Uterus (tissue), 3 donors: ENCODE measurements at regions not wholly inside any gene's neighbourhood (a gene's known extent, or its start where the extent isn't known, plus 50 kb on each side); places are given as distances from the start of the nearest gene placed in this dataset.
"Not testable (repeated sequence)": the region's sequence is repeated elsewhere in the genome, so short reads cannot be mapped to it uniquely, and the experiment has no call there.

ENCODE experiments used
- DNase-seq, 2 donors: peaks; one replicate each; pipeline ENCODE4 v3.0.0-alpha.2; 2019 to 2020
- H3K27ac ChIP-seq, 2 donors: fragments of 200-600 bp; sonication (generic); 1 replicate in 1 of 2; 2 replicates in 1 of 2; pipeline ENCODE4 v1.5.1; 2016 to 2018
- H3K27me3 ChIP-seq, 2 donors: fragments of 200-600 bp; sonication (generic); one replicate each; pipeline ENCODE4 v1.5.1; 2018 to 2019; ENCODE audit warnings: control low read depth in 1 of 2
- H3K36me3 ChIP-seq, 2 donors: fragments of 200-600 bp; sonication (generic); one replicate each; pipeline ENCODE4 v1.5.1; 2019; ENCODE audit warnings: control low read depth in 1 of 2
- H3K4me1 ChIP-seq, 2 donors: fragments of 200-600 bp; sonication (generic); one replicate each; pipeline ENCODE4 v1.5.1; 2018 to 2019; ENCODE audit warnings: control low read depth in 1 of 2
- H3K4me3 ChIP-seq, 2 donors: fragments of 200-600 bp; sonication (generic); 1 replicate in 1 of 2; 2 replicates in 1 of 2; pipeline ENCODE4 v1.5.1; 2018 to 2019; ENCODE audit warnings: mild to moderate bottlenecking in 1 of 2
- H3K9me3 ChIP-seq, 2 donors: fragments of 200-600 bp; sonication (generic); one replicate each; pipeline ENCODE4 v1.5.1; 2019; ENCODE audit warnings: control low read depth in 1 of 2
- POLR2A ChIP-seq, 2 donors: fragments of 450-650 bp; IDR thresholded peaks; one replicate each; pipeline ENCODE4 v1.6.1; 2016; ENCODE audit warnings: antibody characterized with exemption in 2 of 2, mild to moderate bottlenecking in 1 of 2, moderate library complexity in 1 of 2
- intact Hi-C: fragments of 100-400 bp; cut with DNase I; formaldehyde crosslinking; loops from one replicate; pipeline ENCODE4 v1.15.1; 2023; ENCODE audit warnings: low total_unique reads
- TF ChIP-seq, protein P1 (sequence below), 4 experiments: fragments of 200-600 bp in 2 of 4; fragments of 450-650 bp in 2 of 4; sonication (generic) in 2 of 4; IDR thresholded peaks; one replicate each; pipeline ENCODE4 v1.5.1; 2016 to 2019; ENCODE audit warnings: antibody characterized with exemption in 4 of 4, mild to moderate bottlenecking in 2 of 4, moderate library complexity in 1 of 4
- donor health status: DM: yes; HTN: yes; CAD: no.

DNA sequence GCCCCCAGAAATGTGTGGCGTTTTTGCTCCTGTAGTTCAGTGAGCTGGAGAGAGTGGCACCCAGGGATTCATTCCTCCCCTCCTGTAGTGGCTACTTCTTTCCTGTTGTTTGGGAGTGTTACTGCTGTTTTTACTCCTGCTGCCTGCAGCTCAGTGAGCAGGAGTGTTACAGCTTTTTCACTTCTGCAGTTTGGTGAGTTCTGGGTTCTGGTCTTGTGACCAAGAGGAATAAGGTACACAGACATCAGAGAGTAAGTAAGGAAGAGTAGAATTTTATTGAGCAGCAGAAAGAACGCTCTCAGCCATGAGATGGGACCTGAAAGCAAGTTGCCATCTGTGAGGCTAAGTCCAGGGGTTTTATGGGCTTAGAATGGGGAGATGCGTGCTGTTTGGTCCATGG, 966.3 kb upstream of the CITED2 start:
- no peak for DNase-seq
- Histone ChIP-seq H3K27me3 (no peaks in the 10 kb centered on the region), H3K4me1 (peaks cover 0 to under 1% of the 10 kb centered on the region in 2 donors), H3K9me3 (no peaks in the 10 kb centered on the region), H3K36me3 (no peaks in the 10 kb centered on the region), H3K4me3 (no peak overlapping the region), H3K27ac (no peak overlapping the region)
- no peak for TF ChIP-seq POLR2A (IDR thresholded peaks at IDR 0.05)
- TF ChIP-seq, protein P1, sequence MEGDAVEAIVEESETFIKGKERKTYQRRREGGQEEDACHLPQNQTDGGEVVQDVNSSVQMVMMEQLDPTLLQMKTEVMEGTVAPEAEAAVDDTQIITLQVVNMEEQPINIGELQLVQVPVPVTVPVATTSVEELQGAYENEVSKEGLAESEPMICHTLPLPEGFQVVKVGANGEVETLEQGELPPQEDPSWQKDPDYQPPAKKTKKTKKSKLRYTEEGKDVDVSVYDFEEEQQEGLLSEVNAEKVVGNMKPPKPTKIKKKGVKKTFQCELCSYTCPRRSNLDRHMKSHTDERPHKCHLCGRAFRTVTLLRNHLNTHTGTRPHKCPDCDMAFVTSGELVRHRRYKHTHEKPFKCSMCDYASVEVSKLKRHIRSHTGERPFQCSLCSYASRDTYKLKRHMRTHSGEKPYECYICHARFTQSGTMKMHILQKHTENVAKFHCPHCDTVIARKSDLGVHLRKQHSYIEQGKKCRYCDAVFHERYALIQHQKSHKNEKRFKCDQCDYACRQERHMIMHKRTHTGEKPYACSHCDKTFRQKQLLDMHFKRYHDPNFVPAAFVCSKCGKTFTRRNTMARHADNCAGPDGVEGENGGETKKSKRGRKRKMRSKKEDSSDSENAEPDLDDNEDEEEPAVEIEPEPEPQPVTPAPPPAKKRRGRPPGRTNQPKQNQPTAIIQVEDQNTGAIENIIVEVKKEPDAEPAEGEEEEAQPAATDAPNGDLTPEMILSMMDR (IDR thresholded peaks at IDR 0.05): no peak
- intact Hi-C loops: no loop called here

DNA sequence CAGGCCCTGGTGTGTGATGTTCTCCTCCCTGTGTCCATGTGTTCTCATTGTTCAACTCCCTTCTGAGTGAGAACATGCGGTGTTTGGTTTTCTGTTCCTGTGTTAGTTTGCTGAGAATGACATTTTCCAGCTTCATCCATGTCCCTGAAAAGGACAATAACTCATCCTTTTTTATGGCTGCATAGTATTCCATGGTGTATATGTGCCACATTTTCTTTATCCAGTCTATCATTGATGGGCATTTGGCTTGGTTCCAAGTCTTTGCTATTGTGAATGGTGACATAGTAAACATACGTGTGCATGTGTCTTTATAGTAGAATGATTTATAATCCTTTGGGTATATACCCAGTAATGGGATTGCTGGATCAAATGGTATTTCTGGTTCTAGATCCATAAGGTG, 964.6 kb upstream of the CITED2 start:
- H3K4me1 ChIP-seq, H3K9me3 ChIP-seq, H3K36me3 ChIP-seq, H3K27ac ChIP-seq, intact Hi-C loops, DNase-seq, H3K27me3 ChIP-seq, H3K4me3 ChIP-seq: not testable (repeated sequence)

DNA sequence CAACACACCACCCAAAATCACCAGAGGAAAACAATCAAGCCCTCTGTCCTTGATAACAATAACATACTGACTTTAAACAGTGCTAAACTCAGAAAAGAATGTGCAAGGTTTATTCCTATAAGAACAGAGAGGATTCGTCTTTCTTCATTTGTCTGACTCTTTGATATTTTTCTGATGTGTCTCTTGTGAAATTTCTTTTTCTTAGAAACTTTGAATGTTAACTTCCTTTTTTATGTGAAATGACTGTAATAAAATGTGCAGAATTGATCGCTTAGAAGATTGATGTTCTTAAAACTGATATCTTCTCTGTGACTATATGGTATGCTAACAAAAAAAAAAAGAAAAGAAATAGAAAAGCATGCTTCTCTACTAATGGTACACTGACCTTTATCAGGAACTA, 947.4 kb upstream of the CITED2 start:
- Histone ChIP-seq H3K9me3 (no peaks in the 10 kb centered on the region), H3K4me3 (no peak overlapping the region), H3K27ac (no peak overlapping the region), H3K27me3 (no peaks in the 10 kb centered on the region), H3K4me1 (no peaks in the 10 kb centered on the region), H3K36me3 (no peaks in the 10 kb centered on the region)
- intact Hi-C loops: no loop called here
- TF ChIP-seq, protein P1 (IDR thresholded peaks at IDR 0.05): no peak
- TF ChIP-seq POLR2A (IDR thresholded peaks at IDR 0.05): no peak
- DNase-seq: no peak

DNA sequence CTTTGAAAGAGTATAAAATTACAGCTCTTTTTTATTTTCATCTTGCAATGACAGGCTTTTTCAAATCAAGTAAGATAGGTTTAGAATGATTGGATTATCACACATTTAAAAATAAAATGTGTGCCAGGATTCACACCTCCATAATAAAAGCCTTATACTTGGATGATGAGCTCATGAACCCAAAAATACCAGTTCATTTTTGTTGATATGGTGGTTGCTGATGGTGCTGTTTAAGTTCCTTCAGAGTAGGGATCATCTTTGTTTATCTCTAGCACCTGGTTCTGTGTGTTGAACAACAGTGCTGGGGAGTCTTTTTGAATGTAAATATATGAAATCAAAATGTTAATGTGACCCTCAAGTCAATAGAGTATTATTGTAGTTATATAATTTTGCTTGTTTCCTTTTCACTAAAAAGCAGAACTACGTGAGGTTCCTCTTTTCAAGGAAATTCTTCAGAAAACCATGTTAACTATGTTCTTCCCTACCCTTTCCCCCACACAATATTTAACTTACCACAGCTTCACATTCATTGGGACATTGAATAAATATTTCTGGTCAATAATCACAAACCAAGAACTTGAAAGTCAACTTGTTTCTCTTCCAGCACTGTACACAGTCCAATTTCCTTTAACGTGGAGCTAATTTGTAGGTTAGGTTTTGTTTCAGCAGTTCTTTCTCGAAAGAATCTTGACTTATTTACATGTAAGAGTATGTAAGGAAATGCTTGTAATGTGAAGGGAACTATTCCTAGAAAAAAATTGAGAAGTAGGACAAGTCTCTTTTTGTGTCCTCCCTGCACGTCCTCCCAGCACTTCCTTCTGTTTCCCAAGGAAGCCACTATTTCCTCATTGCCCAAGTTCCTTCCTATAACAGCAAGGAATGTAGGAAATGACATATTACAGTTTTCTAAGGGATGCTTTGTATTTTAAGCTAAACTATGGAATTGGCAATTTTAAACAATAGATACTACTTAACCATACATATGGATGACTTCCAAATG, 945.9 kb upstream of the CITED2 start:
- no peak for DNase-seq
- no peaks in the 10 kb centered on the region for H3K36me3 ChIP-seq
- H3K9me3 ChIP-seq: no peaks in the 10 kb centered on the region
- H3K4me1 ChIP-seq: no peaks in the 10 kb centered on the region
- no peak overlapping the region for H3K4me3 ChIP-seq
- H3K27me3 ChIP-seq: no peaks in the 10 kb centered on the region
- intact Hi-C loops: no loop called here
- H3K27ac ChIP-seq: peak overlapping the region in 1 of 2 donors; percentile 25
- TF ChIP-seq POLR2A (IDR thresholded peaks at IDR 0.05): no peak
- TF ChIP-seq, protein P1 (IDR thresholded peaks at IDR 0.05): no peak

DNA sequence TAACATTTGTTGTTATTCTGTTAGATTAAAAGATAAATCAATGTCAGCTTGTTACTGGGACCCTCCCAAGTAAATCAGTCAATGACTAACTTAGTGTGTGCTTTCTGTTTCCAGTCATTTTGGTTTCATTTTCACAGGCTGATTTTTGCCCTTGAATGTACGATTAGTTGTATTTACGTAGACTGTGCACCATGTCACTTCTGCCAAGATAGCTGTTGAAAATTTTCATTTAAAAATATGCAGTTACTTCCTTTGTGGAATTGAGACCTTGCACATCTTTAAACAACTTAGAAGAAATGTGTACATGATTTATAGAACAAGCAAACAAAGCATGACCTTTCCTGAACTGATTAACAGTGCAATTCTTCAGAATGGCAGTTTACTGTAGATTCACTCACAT, 944.8 kb upstream of the CITED2 start:
- DNase-seq: no peak
- H3K27ac ChIP-seq: peak overlapping the region; percentile 21 to 22
- intact Hi-C loops: no loop called here

More for the DNA sequence above, 944.8 kb upstream of the CITED2 start:
- Histone ChIP-seq H3K9me3 (no peaks in the 10 kb centered on the region), H3K4me1 (no peaks in the 10 kb centered on the region), H3K27me3 (no peaks in the 10 kb centered on the region), H3K4me3 (peak overlapping the region in 1 of 2 donors; percentile 8), H3K36me3 (no peaks in the 10 kb centered on the region)
- TF ChIP-seq, protein P1 (IDR thresholded peaks at IDR 0.05): no peak
- no peak for TF ChIP-seq POLR2A (IDR thresholded peaks at IDR 0.05)
